Lower leg skin (tissue), 3 donors: ENCODE measurements at regions not wholly inside any gene's neighbourhood (a gene's known extent, or its start where the extent isn't known, plus 50 kb on each side); places are given as distances from the start of the nearest gene placed in this dataset.

Experiments
- CTCF ChIP-seq, 3 donors: fragments of 450-650 bp; IDR thresholded peaks; one replicate each; pipeline ENCODE4 v1.5.1; 2016; ENCODE audit warnings: antibody characterized with exemption in 3 of 3, mild to moderate bottlenecking in 3 of 3, moderate library complexity in 2 of 3
- POLR2A ChIP-seq, 2 donors: fragments of 450-650 bp; IDR thresholded peaks; one replicate each; pipeline ENCODE4 v1.6.1; 2016 to 2017; ENCODE audit warnings: antibody characterized with exemption in 2 of 2, mild to moderate bottlenecking in 1 of 2, moderate library complexity in 1 of 2

GRCh38 chr3:162117961-162118360 is 621.4 kb downstream of the OTOL1 start:
- no peak for TF ChIP-seq CTCF (IDR thresholded peaks at IDR 0.05)
- no peak for TF ChIP-seq POLR2A (IDR thresholded peaks at IDR 0.05)
